ENCODE measurements at regions not wholly inside any gene's neighbourhood (a gene's known extent, or its start where the extent isn't known, plus 50 kb on each side); places are given as distances from the start of the nearest gene placed in this dataset.

- TF ChIP-seq CREB1 (IDR thresholded peaks at IDR 0.05) (no peak), RXRA (IDR thresholded peaks at IDR 0.05; ENCODE audit: insufficient read depth, low read depth, low read length) (no peak), KDM4A (IDR thresholded peaks at IDR 0.05; ENCODE audit: low read depth, low read length, severe bottlenecking) (no peak), CBX5 (IDR thresholded peaks at IDR 0.05; ENCODE audit: low read depth, low read length) (no peak)
These were observed 86.4 kb downstream of the RSPH3 start (continued) for GRCh38 chr6:158913580-158913979.

All from H1 (cell line).